CD4-positive, alpha-beta T cell treated with Interleukin-15 for 4 hours (primary cell): ENCODE measurements at regions not wholly inside any gene's neighbourhood (a gene's known extent, or its start where the extent isn't known, plus 50 kb on each side); places are given as distances from the start of the nearest gene placed in this dataset.
"Not testable (repeated sequence)": the region's sequence is repeated elsewhere in the genome, so short reads cannot be mapped to it uniquely, and the experiment has no call there.

Source experiments
- DNase-seq: peaks from one replicate; pipeline ENCODE4 v3.0.0-alpha.2; 2020; ENCODE audit warnings: low spot score

GRCh38 chr17:30731210-30732132 lies 93.0 kb downstream of the CRLF3 start:
- DNase-seq, result peak; percentile 81

- DNase-seq, result not testable (repeated sequence)
Measured at GRCh38 chr17:30730837-30731209, 93.7 kb downstream of the CRLF3 start.

GRCh38 chr17:30730171-30730836 lies 94.2 kb downstream of the CRLF3 start:
- not testable (repeated sequence) for DNase-seq

GRCh38 chr17:30729471-30730170 lies 94.9 kb downstream of the CRLF3 start:
- not testable (repeated sequence) for DNase-seq

GRCh38 chr17:30727517-30727916 lies 97.0 kb downstream of the CRLF3 start:
- DNase-seq, result not testable (repeated sequence)

- DNase-seq, result not testable (repeated sequence)
Measured at GRCh38 chr17:30726734-30727133, 97.8 kb downstream of the CRLF3 start.

GRCh38 chr17:30726310-30726709 lies 98.2 kb downstream of the CRLF3 start:
- DNase-seq, result not testable (repeated sequence)

- not testable (repeated sequence) for DNase-seq
Measured at GRCh38 chr17:30724034-30724650, 100.3 kb downstream of the CRLF3 start.

- not testable (repeated sequence) for DNase-seq
Measured at GRCh38 chr17:30722114-30722780, 102.2 kb downstream of the CRLF3 start.

- not testable (repeated sequence) for DNase-seq
Measured at GRCh38 chr17:30720971-30721370, 103.5 kb downstream of the CRLF3 start.

- no peak for DNase-seq
Measured at GRCh38 chr17:30720013-30720471, 104.5 kb downstream of the CRLF3 start.

- peak; percentile 75 for DNase-seq
Measured at GRCh38 chr17:30719131-30719973, 105.1 kb downstream of the CRLF3 start.

GRCh38 chr17:30718691-30719090 lies 105.8 kb downstream of the CRLF3 start:
- DNase-seq, result not testable (repeated sequence)

GRCh38 chr17:30718099-30718447 lies 106.4 kb downstream of the CRLF3 start:
- DNase-seq, result not testable (repeated sequence)

GRCh38 chr17:30717291-30718098 lies 107.0 kb downstream of the CRLF3 start:
- DNase-seq, result no peak

GRCh38 chr17:30716461-30717290 lies 107.8 kb downstream of the CRLF3 start:
- no peak for DNase-seq

GRCh38 chr17:30714825-30715622 lies 109.5 kb downstream of the CRLF3 start:
- peak; percentile 57 for DNase-seq

- DNase-seq, result not testable (repeated sequence)
Measured at GRCh38 chr17:30713805-30714204, 110.7 kb downstream of the CRLF3 start.
